CD14-positive monocyte (primary cell): ENCODE measurements at regions not wholly inside any gene's neighbourhood (a gene's known extent, or its start where the extent isn't known, plus 50 kb on each side); places are given as distances from the start of the nearest gene placed in this dataset.

ENCODE experiments used
- DNase-seq, 3 donors: peaks; one replicate each; pipeline ENCODE4 v3.0.0-alpha.2; 2011 to 2022
- H2AFZ ChIP-seq: 2 replicates; pipeline ENCODE4 v1.6.0; 2012; ENCODE audit warnings: mild to moderate bottlenecking, low read depth, low read length, inconsistent platforms; ENCODE audit not compliant: insufficient read depth, poor library complexity, severe bottlenecking
- H3K27ac ChIP-seq, 2 donors: 1 replicate in 1 of 2; 2 replicates in 1 of 2; pipeline ENCODE4 v1.5.1; 2012 to 2013; ENCODE audit warnings: low read length in 2 of 2, control low read depth in 1 of 2, inconsistent platforms in 1 of 2, low read depth in 1 of 2, mild to moderate bottlenecking in 1 of 2
- H3K27me3 ChIP-seq, 2 donors: one replicate each; pipeline versions ENCODE4 v1.6.0 to v1.6.1; 2011 to 2013; ENCODE audit warnings: low read length in 2 of 2; ENCODE audit not compliant: control insufficient read depth in 2 of 2, insufficient read depth in 2 of 2
- H3K36me3 ChIP-seq, 2 donors: replicated peaks in 1 of 2; 1 replicate in 1 of 2; 2 replicates in 1 of 2; pipeline versions ENCODE4 v1.5.1 to v1.6.1; 2012 to 2013; ENCODE audit warnings: low read length in 2 of 2, control low read depth in 1 of 2, inconsistent platforms in 1 of 2, mild to moderate bottlenecking in 1 of 2; ENCODE audit not compliant: insufficient read depth in 2 of 2, control insufficient read depth in 1 of 2
- H3K4me1 ChIP-seq, 2 donors: 1 replicate in 1 of 2; 2 replicates in 1 of 2; pipeline versions ENCODE4 v1.5.1 to v1.6.1; 2012 to 2013; ENCODE audit warnings: low read length in 2 of 2, control low read depth in 1 of 2, inconsistent platforms in 1 of 2, mild to moderate bottlenecking in 1 of 2, moderate library complexity in 1 of 2; ENCODE audit not compliant: insufficient read depth in 2 of 2, control insufficient read depth in 1 of 2
- H3K4me2 ChIP-seq: replicated peaks from 2 replicates; pipeline ENCODE3; 2012; ENCODE audit warnings: low read length, moderate library complexity, mild to moderate bottlenecking; ENCODE audit not compliant: poor library complexity, severe bottlenecking; ENCODE audit errors: extremely low read depth
- H3K4me3 ChIP-seq, 3 experiments: fragments of 200-600 bp in 1 of 3; sonication (generic) in 1 of 3; replicated peaks in 1 of 3; 1 replicate in 2 of 3; 2 replicates in 1 of 3; pipeline ENCODE4 v1.5.1; 2011 to 2013; ENCODE audit warnings: low read length in 3 of 3, mild to moderate bottlenecking in 3 of 3, control low read depth in 2 of 3, low read depth in 2 of 3, inconsistent platforms in 1 of 3, moderate library complexity in 1 of 3
- H3K79me2 ChIP-seq: 2 replicates; pipeline ENCODE4 v1.6.0; 2012; ENCODE audit warnings: mild to moderate bottlenecking, control low read depth, inconsistent platforms, low read length, moderate library complexity; ENCODE audit not compliant: insufficient read depth
- H3K9ac ChIP-seq: 2 replicates; pipeline ENCODE4 v1.6.0; 2017; ENCODE audit warnings: low read length, mild to moderate bottlenecking; ENCODE audit not compliant: insufficient read depth, poor library complexity, severe bottlenecking
- H3K9me3 ChIP-seq, 2 donors: replicated peaks in 1 of 2; 1 replicate in 1 of 2; 2 replicates in 1 of 2; pipeline versions ENCODE4 v1.5.1 to v1.6.1; 2012 to 2013; ENCODE audit warnings: low read length in 2 of 2, control low read depth in 1 of 2; ENCODE audit not compliant: control insufficient read depth in 1 of 2, insufficient read depth in 1 of 2
- H4K20me1 ChIP-seq: 2 replicates; pipeline ENCODE4 v1.6.0; 2012; ENCODE audit warnings: mild to moderate bottlenecking, low read length, control low read depth, moderate library complexity; ENCODE audit not compliant: insufficient read depth
- H3K27ac Mint-ChIP-seq, 7 donors: one replicate each; pipeline ENCODE4 v1.8.0; 2020; ENCODE audit warnings: mild to moderate bottlenecking in 7 of 7, mixed read lengths in 7 of 7, moderate library complexity in 6 of 7, inconsistent platforms in 2 of 7
- H3K27me3 Mint-ChIP-seq, 3 donors: one replicate each; pipeline ENCODE4 v1.8.0; 2021 to 2022; ENCODE audit warnings: low read depth in 3 of 3, mild to moderate bottlenecking in 3 of 3, mixed read lengths in 3 of 3, moderate library complexity in 3 of 3, inconsistent platforms in 1 of 3
- H3K36me3 Mint-ChIP-seq, 2 donors: one replicate each; pipeline ENCODE4 v1.8.0; 2020; ENCODE audit warnings: mixed read lengths in 2 of 2, inconsistent platforms in 1 of 2, mild to moderate bottlenecking in 1 of 2
- H3K4me1 Mint-ChIP-seq: one replicate; pipeline ENCODE4 v1.8.0; 2020; ENCODE audit warnings: mild to moderate bottlenecking, mixed read lengths
- H3K4me3 Mint-ChIP-seq, 2 donors: one replicate each; pipeline ENCODE4 v1.8.0; 2020; ENCODE audit warnings: mild to moderate bottlenecking in 2 of 2, mixed read lengths in 2 of 2, moderate library complexity in 1 of 2
- H3K9me3 Mint-ChIP-seq, 7 donors: one replicate each; pipeline ENCODE4 v1.8.0; 2020 to 2022; ENCODE audit warnings: mixed read lengths in 7 of 7, mild to moderate bottlenecking in 6 of 7, moderate library complexity in 6 of 7, inconsistent platforms in 2 of 7
- CTCF ChIP-seq: fragments of 200-600 bp; IDR thresholded peaks from one replicate; pipeline ENCODE4 v1.8.0; 2022; ENCODE audit warnings: antibody characterized with exemption, mild to moderate bottlenecking
- WGBS: methylation state at CpG from one replicate; pipeline ENCODE4 v1.1.5; 2013; ENCODE audit warnings: missing lambda C conversion rate; ENCODE audit not compliant: insufficient coverage; 5-methylcytosine and 5-hydroxymethylcytosine counted together
- intact Hi-C, 2 donors: fragments of 100-400 bp; cut with micrococcal nuclease; formaldehyde crosslinking; loops; one replicate each; pipeline versions ENCODE4 v1.15.0 to v1.15.1; 2023

DNA sequence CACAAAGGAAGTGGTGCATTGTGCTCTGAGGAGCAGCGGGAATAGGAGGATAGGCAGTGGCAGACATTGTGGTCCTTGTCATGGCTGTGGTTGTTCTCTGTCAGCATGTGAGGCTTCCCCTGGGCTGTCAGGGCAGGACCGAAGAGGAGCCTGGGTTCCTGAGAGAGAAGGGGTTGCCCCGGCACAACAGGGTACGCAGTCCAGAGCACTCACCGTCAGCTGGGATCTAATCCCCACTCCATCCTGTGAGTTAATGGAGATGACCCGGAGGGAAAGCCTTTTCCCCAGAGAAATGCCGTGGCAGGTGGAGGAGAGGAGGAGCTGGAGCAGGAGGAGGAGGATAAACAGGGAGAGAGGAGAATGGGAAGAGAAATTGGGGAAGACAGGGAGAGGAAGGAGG, 396.7 kb upstream of the HS6ST1 start:
- Histone ChIP-seq H3K4me1 (peaks cover 33 to 37% of the 10 kb centered on the region in 2 donors), H3K27me3 (no peaks in the 10 kb centered on the region), H3K27ac (no peak overlapping the region), H3K9me3 (no peaks in the 10 kb centered on the region), H3K79me2 (no peaks in the 10 kb centered on the region), H3K4me2 (no peak overlapping the region), H2AFZ (no peak overlapping the region), H3K4me3 (no peak overlapping the region), H4K20me1 (no peaks in the 10 kb centered on the region), H3K36me3 (no peaks in the 10 kb centered on the region), H3K9ac (no peak overlapping the region)
- intact Hi-C loops, result no loop called here
- Mint-ChIP-seq H3K9me3 (peaks cover 0 to 6% (median 3%) of the 10 kb centered on the region in 7 donors), H3K4me3 (no peak overlapping the region), H3K27ac (no peak overlapping the region), H3K36me3 (peaks cover 0 to 3% of the 10 kb centered on the region in 2 donors), H3K4me1 (peaks cover 35% of the 10 kb centered on the region), H3K27me3 (peaks cover 2 to 8% (median 3%) of the 10 kb centered on the region in 3 donors)
- no peak for TF ChIP-seq CTCF
- no peak for DNase-seq
- WGBS, result 73% methylated on average over 1 of the region's 7 CpGs

DNA sequence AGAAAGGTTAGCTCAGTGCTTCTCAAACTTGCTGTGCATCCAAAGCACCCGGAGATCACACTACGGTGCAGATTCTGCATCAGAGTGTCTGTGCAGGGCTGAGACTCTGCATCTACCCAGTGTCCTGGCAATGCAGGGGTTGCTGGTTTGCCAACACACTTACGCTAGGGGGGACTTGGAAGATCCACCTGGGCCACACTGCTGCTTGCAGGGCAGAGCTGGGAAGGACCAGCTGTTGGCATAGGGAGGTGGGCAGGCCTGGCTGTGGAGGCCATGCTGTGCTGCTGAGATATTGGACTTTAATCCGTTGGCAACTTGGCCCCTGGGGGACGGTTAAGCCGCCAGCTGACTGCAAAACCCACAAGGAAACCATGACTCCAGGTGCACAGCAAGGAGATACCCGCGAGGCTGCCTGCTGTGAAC, 397.6 kb upstream of the HS6ST1 start:
- no peak overlapping the region for H2AFZ ChIP-seq
- no peak overlapping the region for H3K27ac ChIP-seq
- H3K4me3 ChIP-seq, result no peak overlapping the region
- no peaks in the 10 kb centered on the region for H3K9me3 ChIP-seq
- peaks cover 27 to 34% of the 10 kb centered on the region in 2 donors for H3K4me1 ChIP-seq
- H3K27ac Mint-ChIP-seq, result no peak overlapping the region
- H3K27me3 Mint-ChIP-seq, result peaks cover 2 to 8% (median 3%) of the 10 kb centered on the region in 3 donors
- peaks cover 34% of the 10 kb centered on the region for H3K4me1 Mint-ChIP-seq
- no peak overlapping the region for H3K4me3 Mint-ChIP-seq
- intact Hi-C loops, result no loop called here
- H3K9ac ChIP-seq, result no peak overlapping the region
- no peak for DNase-seq
- H4K20me1 ChIP-seq, result no peaks in the 10 kb centered on the region
- no peaks in the 10 kb centered on the region for H3K36me3 ChIP-seq
- WGBS, result 29% methylated on average over 8 of the region's 8 CpGs
- no peaks in the 10 kb centered on the region for H3K79me2 ChIP-seq
- H3K36me3 Mint-ChIP-seq, result peaks cover 0 to 3% of the 10 kb centered on the region in 2 donors
- no peak overlapping the region for H3K4me2 ChIP-seq
- H3K9me3 Mint-ChIP-seq, result peaks cover 0 to 6% (median 3%) of the 10 kb centered on the region in 7 donors
- TF ChIP-seq CTCF, result no peak
- H3K27me3 ChIP-seq, result no peaks in the 10 kb centered on the region
